ENCODE measurements at regions not wholly inside any gene's neighbourhood (a gene's known extent, or its start where the extent isn't known, plus 50 kb on each side); places are given as distances from the start of the nearest gene placed in this dataset.

DNA sequence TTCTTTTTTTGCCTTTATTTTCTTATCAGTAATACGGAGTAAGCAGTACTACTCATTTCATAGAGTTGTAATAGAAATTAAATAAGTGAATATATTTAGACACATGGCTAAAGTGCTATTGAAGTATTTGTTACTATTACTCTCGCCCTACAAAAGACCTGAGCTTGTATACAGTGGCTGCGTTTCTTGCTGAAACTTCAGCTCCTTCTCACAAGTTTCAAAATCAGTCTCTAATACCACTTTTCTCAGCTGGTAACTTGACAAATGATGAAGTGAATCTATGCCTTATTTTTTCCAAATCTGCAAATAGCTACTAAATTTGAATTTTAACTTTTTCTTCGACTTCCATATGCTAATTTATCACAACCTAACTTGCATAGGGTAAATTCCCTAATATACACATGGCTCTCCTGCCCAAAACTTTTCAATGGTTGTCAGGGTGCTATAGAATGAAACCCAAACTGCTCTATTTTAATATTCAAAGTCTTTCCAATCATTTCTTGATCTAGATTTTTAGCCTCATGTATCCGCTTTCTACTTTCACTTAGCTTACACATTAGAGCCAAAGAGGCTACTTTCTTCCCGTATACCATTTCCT, 347.8 kb upstream of the GULP1 start (continued):
- TF ChIP-seq, protein P1, sequence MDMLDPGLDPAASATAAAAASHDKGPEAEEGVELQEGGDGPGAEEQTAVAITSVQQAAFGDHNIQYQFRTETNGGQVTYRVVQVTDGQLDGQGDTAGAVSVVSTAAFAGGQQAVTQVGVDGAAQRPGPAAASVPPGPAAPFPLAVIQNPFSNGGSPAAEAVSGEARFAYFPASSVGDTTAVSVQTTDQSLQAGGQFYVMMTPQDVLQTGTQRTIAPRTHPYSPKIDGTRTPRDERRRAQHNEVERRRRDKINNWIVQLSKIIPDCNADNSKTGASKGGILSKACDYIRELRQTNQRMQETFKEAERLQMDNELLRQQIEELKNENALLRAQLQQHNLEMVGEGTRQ (IDR thresholded peaks at IDR 0.05; ENCODE audit: low read length), result no peak
- TF ChIP-seq GABPA (IDR thresholded peaks at IDR 0.05; ENCODE audit: borderline replicate concordance, insufficient read depth, low read length), result no peak
- no peak for TF ChIP-seq GTF2F1 (IDR thresholded peaks at IDR 0.05; ENCODE audit: borderline replicate concordance, low read depth, low read length)
- TF ChIP-seq RNF2 (IDR thresholded peaks at IDR 0.05; ENCODE audit: borderline replicate concordance, low read depth, low read length, missing control alignments, poor library complexity, severe bottlenecking), result no peak

All from H1 (cell line).